K562 (cell line): ENCODE measurements at regions not wholly inside any gene's neighbourhood (a gene's known extent, or its start where the extent isn't known, plus 50 kb on each side); places are given as distances from the start of the nearest gene placed in this dataset.

ENCODE experiments used
- DIDO1 ChIP-seq: fragments of 450-650 bp; IDR thresholded peaks from 2 replicates; pipeline ENCODE4 v1.6.1; 2016; ENCODE audit warnings: low read depth, missing biosample characterization, missing genetic modification characterization
- KDM5B ChIP-seq: fragments of 200-600 bp; sonication (generic); IDR thresholded peaks from 2 replicates; pipeline ENCODE4 v1.6.1; 2012; ENCODE audit warnings: low read depth, mild to moderate bottlenecking, moderate library complexity, low read length, control low read depth, inconsistent platforms; ENCODE audit not compliant: insufficient replicate concordance
- KLF16 ChIP-seq: IDR thresholded peaks from 2 replicates; pipeline ENCODE4 v1.6.1; 2016; ENCODE audit warnings: antibody characterized with exemption
- NRF1 ChIP-seq, 2 experiments: fragments of 450-650 bp; IDR thresholded peaks in 1 of 2; conservative IDR thresholded peaks in 1 of 2; 2 replicates each; pipeline ENCODE4 v1.6.1; 2014; ENCODE audit warnings: mild to moderate bottlenecking in 2 of 2
- RAD51 ChIP-seq: fragments of 450-650 bp; IDR thresholded peaks from 2 replicates; pipeline ENCODE4 v1.7.1; 2016; ENCODE audit warnings: low read depth, mild to moderate bottlenecking, borderline replicate concordance
- RREB1 ChIP-seq: fragments of 250-450 bp; sonication (Bioruptor Pico); IDR thresholded peaks from 2 replicates; pipeline ENCODE4 v1.4.0; 2020
- SIX5 ChIP-seq, 2 experiments: IDR thresholded peaks; 2 replicates each; pipeline ENCODE4 v1.6.1; 2011; ENCODE audit warnings: low read length in 2 of 2, borderline replicate concordance in 1 of 2, low read depth in 1 of 2, mild to moderate bottlenecking in 1 of 2, moderate library complexity in 1 of 2; ENCODE audit not compliant: insufficient read depth in 1 of 2
- THAP12 ChIP-seq: fragments of 250-450 bp; sonication (Bioruptor Pico); IDR thresholded peaks from 2 replicates; pipeline ENCODE4 v1.9.0; 2021; ENCODE audit warnings: mild to moderate bottlenecking, inconsistent platforms
- YY1 ChIP-seq, 3 experiments: IDR thresholded peaks; 2 replicates each; pipeline ENCODE4 v1.6.1; 2011; ENCODE audit warnings: low read length in 2 of 3, mild to moderate bottlenecking in 2 of 3, moderate library complexity in 2 of 3, borderline replicate concordance in 1 of 3, control low read depth in 1 of 3, low read depth in 1 of 3; ENCODE audit not compliant: insufficient read depth in 3 of 3, insufficient replicate concordance in 2 of 3, control insufficient read depth in 1 of 3, insufficient read length in 1 of 3; ENCODE audit errors: extremely low read depth in 1 of 3
- TF ChIP-seq, protein P1 (sequence below), 3 experiments: IDR thresholded peaks in 2 of 3; conservative IDR thresholded peaks in 1 of 3; 2 replicates each; pipeline ENCODE4 v1.5.1; 2011 to 2012; ENCODE audit warnings: low read length in 3 of 3, mild to moderate bottlenecking in 3 of 3, control low read depth in 2 of 3, improper control_type of control experiment in 1 of 3, inconsistent platforms in 1 of 3, low read depth in 1 of 3, mixed read lengths in 1 of 3, moderate library complexity in 1 of 3; ENCODE audit not compliant: insufficient read depth in 2 of 3
- TF ChIP-seq, protein P2 (sequence below): fragments of 250-450 bp; sonication (Bioruptor Pico); IDR thresholded peaks from 2 replicates; pipeline ENCODE4 v1.4.0; 2020
- TF ChIP-seq, protein P3 (sequence below): sonication (generic); formaldehyde crosslinking; IDR thresholded peaks from 2 replicates; pipeline ENCODE4 v1.8.0; 2022; ENCODE audit warnings: missing genetic modification reagents, mild to moderate bottlenecking, moderate library complexity, borderline replicate concordance

DNA sequence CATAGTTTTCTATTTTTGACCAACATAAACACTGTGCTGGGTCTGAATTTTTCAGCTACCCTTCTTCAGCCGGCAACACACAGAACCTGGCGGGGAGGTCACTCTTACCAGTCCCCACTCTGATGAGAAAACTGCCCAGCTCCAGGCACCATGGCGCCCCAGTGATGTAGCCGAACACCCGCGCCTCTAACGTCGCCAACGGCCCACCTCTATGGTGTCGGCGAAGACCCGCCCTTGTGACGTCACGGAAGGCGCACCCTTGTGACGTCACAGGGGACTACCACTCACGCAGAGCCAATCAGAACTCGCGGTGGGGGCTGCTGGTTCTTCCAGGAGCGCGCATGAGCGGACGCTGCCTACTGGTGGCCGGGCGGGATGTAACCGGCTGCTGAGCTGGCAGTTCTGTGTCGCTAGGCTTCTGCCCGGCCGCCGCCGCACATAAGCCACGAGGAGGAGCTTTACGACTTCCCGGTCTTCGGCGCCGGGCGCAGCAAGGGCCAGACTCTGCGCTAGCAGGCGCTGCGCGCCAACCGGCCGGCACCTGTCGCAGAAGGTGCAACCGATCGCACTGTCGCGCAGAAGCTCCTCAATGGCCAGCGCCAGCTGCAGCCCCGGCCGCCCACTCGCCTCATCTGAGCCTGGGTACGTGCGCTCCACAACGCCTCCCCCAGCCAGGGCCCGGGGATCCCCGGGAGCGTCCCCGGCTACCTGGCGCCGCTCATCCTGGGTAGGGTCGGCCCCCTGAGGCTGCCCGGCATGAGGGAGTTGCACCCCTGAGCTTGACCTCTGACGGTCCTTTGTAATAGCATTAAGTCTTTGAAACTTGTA, 92.2 kb upstream of the OR4F16 start (continued):
- TF ChIP-seq, protein P1, sequence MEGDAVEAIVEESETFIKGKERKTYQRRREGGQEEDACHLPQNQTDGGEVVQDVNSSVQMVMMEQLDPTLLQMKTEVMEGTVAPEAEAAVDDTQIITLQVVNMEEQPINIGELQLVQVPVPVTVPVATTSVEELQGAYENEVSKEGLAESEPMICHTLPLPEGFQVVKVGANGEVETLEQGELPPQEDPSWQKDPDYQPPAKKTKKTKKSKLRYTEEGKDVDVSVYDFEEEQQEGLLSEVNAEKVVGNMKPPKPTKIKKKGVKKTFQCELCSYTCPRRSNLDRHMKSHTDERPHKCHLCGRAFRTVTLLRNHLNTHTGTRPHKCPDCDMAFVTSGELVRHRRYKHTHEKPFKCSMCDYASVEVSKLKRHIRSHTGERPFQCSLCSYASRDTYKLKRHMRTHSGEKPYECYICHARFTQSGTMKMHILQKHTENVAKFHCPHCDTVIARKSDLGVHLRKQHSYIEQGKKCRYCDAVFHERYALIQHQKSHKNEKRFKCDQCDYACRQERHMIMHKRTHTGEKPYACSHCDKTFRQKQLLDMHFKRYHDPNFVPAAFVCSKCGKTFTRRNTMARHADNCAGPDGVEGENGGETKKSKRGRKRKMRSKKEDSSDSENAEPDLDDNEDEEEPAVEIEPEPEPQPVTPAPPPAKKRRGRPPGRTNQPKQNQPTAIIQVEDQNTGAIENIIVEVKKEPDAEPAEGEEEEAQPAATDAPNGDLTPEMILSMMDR (IDR thresholded peaks at IDR 0.05 in 2 of 3, conservative IDR thresholded peaks at IDR 0.05 in 1 of 3; ENCODE audit: insufficient read depth in 2 of 3, low read depth in 1 of 3, low read length in 3 of 3) = peak; percentile 63 to 88 (median 77)
- TF ChIP-seq RAD51 = peak; percentile 17; the same call in 1 of the 2 replicates
- TF ChIP-seq NRF1 (conservative IDR thresholded peaks at IDR 0.05 in 1 of 2, IDR thresholded peaks at IDR 0.05 in 1 of 2) = peak; percentile 86 to 89
- peak; percentile 88 for TF ChIP-seq RREB1 (CRISPR knock-in tag)
- TF ChIP-seq SIX5 (IDR thresholded peaks at IDR 0.05; ENCODE audit: borderline replicate concordance in 1 of 2, insufficient read depth in 1 of 2, low read depth in 1 of 2, low read length in 2 of 2) = peak in 1 of 2 experiments; percentile 23; a peak in 1 of 4 replicates
- TF ChIP-seq THAP12 (CRISPR knock-in tag) = peak; percentile 92
- peak; percentile 26 to 91 (median 84) for TF ChIP-seq YY1 (IDR thresholded peaks at IDR 0.05; ENCODE audit: borderline replicate concordance in 1 of 3, control insufficient read depth in 1 of 3, extremely low read depth in 1 of 3, insufficient read depth in 3 of 3, insufficient read length in 1 of 3, insufficient replicate concordance in 2 of 3, low read depth in 1 of 3, low read length in 2 of 3)
- peak; percentile 92 for TF ChIP-seq KDM5B
- TF ChIP-seq DIDO1 (tag) = peak; percentile 87
- TF ChIP-seq, protein P2, sequence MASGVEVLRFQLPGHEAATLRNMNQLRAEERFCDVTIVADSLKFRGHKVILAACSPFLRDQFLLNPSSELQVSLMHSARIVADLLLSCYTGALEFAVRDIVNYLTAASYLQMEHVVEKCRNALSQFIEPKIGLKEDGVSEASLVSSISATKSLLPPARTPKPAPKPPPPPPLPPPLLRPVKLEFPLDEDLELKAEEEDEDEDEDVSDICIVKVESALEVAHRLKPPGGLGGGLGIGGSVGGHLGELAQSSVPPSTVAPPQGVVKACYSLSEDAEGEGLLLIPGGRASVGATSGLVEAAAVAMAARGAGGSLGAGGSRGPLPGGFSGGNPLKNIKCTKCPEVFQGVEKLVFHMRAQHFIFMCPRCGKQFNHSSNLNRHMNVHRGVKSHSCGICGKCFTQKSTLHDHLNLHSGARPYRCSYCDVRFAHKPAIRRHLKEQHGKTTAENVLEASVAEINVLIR (CRISPR knock-in tag) = peak; percentile 100
- TF ChIP-seq, protein P3, sequence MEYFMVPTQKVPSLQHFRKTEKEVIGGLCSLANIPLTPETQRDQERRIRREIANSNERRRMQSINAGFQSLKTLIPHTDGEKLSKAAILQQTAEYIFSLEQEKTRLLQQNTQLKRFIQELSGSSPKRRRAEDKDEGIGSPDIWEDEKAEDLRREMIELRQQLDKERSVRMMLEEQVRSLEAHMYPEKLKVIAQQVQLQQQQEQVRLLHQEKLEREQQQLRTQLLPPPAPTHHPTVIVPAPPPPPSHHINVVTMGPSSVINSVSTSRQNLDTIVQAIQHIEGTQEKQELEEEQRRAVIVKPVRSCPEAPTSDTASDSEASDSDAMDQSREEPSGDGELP (CRISPR knock-in tag) = peak; percentile 93
- TF ChIP-seq KLF16 = peak; percentile 57
